CD4-positive, alpha-beta T cell treated with Interleukin-21 for 1 hour (primary cell): ENCODE measurements at regions not wholly inside any gene's neighbourhood (a gene's known extent, or its start where the extent isn't known, plus 50 kb on each side); places are given as distances from the start of the nearest gene placed in this dataset.
"Not testable (repeated sequence)": the region's sequence is repeated elsewhere in the genome, so short reads cannot be mapped to it uniquely, and the experiment has no call there.

ENCODE experiments used
- DNase-seq: peaks from one replicate; pipeline ENCODE4 v3.0.0-alpha.2; 2020

DNA sequence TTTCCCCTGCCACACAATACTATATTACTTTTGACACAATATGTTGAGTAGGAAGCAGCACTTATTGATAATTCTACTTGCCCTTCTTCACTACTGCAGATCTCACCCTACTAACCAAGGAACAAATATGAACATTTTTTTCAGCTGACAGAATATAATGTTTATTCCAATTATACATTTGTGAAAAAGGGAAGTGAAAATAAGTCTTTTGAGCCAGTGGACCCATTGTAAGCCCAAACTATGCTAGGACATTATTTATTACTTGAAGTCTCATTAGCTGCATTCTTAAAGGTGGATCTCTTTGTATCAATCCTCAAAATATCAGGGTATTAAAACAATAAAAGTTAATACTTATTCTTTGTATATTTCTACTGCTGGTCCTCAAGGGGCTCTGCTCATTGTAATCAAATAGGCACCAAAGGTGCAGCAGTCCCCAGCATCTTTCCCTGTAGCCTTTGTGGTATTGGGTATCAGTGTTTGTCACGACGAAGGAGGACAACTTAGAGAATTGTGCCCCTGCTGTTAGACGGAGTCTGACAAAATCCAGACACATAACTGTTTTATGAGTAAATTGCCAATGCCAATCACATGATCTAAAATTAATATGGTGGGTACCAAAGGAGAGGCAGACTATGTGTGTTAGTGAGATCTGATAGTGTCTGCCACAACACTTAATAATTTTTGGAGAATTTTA lies 453.5 kb upstream of the CDH9 start:
- DNase-seq: no peak

- DNase-seq: no peak
Measured at GRCh38 chr5:27491047-27491446, 452.7 kb upstream of the CDH9 start.

DNA sequence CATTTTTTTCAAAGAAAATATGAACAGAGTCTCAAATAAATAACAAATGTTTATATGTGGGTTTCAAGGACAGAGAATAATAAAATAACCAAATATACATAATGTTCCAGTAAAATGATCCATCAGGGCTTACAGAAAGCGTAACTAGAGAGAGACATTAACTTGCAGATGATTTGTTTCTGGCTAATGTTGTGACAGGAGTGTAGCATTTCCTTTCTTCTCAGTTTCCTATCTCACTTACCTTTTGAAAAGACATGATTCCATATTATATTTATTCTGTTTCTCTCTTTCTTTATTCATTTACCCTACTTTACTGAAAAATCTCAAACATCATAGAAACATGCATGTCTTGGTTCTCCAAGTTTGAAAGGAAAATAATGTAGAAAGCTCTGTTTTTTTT lies 451.3 kb upstream of the CDH9 start:
- no peak for DNase-seq

DNA sequence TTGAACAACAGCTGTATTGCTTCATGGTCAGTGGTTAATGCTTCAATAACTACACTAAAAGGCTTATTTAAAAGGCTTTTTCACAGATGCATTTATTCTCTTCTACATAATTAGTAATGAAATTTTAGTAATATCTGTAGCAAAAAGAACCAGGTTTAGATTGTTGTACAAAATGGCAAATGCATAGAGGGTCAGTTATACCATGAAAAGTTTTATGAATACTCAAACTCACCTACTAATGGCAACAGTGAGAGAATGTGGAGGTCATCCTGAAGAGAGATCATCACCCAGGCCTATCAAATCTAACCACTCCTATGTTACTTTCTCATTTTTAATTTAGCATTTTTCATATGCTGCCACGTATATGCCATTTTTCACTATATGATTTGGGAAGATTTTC lies 444.3 kb upstream of the CDH9 start:
- no peak for DNase-seq

- DNase-seq: no peak
Measured at GRCh38 chr5:27479859-27480258, 441.5 kb upstream of the CDH9 start.

DNA sequence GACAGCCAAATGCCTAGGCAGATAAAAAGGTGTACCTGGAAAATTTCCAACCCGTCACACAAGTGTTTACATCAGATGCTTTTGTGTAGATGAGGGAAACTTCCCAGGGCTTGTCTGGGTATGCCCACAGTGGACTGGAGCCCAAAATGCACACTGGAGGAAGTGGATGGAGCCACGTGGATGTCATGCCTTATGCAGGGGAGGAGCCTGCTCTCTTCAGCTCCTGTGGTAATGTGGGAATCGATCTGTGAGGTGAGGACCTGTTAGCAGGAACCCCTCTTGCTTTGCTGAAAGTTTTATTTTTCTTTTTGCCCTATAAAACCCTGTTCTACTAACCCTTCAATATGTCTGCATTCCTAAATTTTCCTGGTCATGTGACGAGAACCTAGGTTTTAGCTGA lies 439.2 kb upstream of the CDH9 start:
- no peak for DNase-seq

GRCh38 chr5:27476356-27476988 lies 438.1 kb upstream of the CDH9 start:
- no peak for DNase-seq

- no peak for DNase-seq
Measured at GRCh38 chr5:27475063-27475462, 436.7 kb upstream of the CDH9 start.

DNA sequence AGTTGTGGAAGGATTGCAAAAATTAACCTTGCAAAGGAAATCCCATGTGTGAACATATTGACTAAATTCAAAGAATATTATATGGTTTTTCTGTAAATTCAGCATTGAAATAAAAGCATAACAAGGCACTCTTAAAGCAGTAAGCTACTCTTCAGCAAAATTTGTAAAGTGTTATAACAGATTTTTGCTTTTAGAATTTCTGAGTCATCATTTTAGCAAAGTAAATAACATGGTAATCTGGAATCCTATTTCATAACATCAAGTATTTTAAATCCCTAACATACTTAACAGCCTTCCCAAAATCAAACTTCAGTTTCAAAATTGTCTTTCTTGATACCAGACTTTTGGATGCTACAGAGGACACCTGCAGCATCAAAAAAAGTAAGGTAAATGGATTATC lies 436.0 kb upstream of the CDH9 start:
- no peak for DNase-seq

DNA sequence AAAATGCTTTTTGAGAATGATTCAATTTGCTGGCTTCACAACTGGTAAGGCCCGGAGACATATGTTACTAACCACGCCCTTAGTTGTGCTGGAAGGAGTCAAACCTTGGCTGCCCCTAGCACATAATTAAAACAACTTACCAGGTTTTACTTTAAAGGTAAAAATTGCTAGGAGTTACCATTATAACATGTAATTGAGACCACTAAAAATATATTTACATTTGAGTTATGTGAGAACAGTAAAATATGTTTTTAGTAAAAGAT lies 435.6 kb upstream of the CDH9 start:
- no peak for DNase-seq

- no peak for DNase-seq
Measured at GRCh38 chr5:27473307-27474046, 435.1 kb upstream of the CDH9 start.

GRCh38 chr5:27472871-27473270 lies 434.5 kb upstream of the CDH9 start:
- no peak for DNase-seq

GRCh38 chr5:27472000-27472763 lies 433.8 kb upstream of the CDH9 start:
- no peak for DNase-seq

- DNase-seq: no peak
Measured at GRCh38 chr5:27466959-27467358, 428.6 kb upstream of the CDH9 start.

DNA sequence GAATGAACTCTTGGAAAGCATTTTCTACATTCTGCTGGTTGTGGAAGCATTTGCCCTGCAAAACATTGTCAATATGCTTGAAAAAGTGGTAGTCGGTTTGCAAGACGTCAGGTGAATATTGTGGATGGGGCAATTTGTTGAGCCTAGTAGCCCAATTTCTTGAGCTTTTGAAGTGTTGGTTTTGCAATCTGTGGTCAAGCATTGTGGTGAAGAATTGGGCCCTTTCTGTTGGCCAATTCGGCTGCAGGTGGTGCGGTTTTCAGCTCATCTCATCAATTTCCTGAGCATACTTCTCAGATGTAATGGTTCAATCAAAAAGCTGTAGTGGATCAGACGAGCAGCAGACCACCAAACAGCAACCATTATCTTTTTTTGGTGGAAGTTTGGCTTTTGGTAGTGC lies 426.8 kb upstream of the CDH9 start:
- DNase-seq: no peak

GRCh38 chr5:27463446-27464149 lies 425.2 kb upstream of the CDH9 start:
- DNase-seq: no peak

- no peak for DNase-seq
Measured at GRCh38 chr5:27462936-27463335, 424.6 kb upstream of the CDH9 start.

DNA sequence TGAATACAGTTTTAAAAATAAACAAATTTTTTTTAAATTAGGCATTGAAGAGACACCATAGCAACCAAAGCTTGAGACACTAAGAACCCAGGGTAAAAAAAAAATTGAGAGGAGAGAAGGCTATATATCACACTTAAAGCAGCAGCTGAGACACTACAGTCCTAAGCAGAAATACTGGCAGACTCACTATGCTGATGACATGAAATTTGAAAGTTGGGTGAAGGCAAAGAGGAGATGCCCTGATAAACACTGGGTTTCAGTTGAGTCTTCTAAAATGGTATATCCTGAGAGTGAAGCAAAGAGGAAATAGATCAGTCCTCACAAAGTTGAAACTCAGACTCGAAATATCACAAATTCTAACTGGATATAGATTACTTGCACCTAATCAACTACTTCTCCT lies 419.9 kb upstream of the CDH9 start:
- DNase-seq: no peak

DNA sequence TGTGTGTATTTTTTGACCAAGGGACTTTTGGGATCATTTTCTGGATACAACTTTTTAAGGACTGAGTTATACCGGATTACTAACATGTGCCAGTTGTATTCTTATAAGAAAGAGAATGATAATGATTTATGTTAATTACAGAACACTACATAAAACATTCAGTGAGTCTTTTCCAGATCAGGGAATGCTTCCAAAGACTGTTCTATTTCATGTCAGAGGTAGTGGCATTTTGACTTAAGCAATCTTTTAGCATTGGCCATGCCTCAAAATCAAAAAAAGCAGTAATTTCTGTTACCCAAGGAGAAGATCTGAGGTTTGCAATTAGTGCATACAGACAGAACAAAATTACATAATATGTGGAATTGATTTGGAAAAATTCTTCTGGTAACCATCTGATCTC lies 413.0 kb upstream of the CDH9 start:
- DNase-seq: no peak

DNA sequence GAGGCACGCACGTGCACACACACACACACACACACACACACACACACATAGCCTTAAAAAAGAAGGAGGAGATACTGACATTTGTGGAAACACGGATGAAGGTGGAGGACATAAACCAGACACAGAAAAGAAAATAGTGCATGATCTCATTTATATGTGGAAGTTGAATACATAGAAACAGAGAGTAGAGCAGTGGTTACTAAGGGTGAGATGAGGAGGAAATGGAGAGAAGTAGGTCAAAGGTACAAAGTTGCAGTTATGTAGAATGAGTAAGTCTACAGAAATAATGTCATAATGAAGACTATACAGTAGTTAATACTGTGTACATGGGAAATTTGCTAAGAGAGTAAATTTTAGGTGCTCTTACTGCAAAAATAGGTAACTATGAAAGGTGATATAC lies 412.2 kb upstream of the CDH9 start:
- no peak for DNase-seq

GRCh38 chr5:27439383-27439782 lies 401.0 kb upstream of the CDH9 start:
- not testable (repeated sequence) for DNase-seq

DNA sequence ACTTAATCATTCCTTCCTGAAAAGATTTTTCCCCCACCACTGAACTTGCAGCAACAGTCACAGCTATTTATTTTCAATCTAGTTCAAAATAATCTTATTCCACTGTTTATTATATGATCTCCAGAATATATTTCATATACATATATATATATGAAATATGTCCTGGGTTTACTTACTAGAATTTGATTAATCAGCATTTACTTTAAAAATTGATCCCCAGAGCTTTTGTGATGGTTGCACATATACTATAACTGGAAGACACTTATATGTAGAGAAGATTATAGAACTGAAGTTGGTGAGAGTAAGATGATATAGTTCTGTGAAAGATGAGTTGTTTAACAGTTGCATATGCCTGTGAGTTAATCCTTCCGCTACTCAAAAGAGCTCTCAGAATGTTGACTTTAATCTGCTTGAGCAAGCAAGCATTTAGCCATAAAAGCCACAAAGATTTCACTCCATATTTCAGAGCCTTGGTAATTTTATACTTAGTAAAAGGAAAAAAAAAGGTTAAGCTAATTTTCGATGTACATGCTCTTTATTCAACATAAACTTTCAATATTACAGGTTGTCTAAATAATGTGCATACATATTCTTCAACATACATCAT lies 399.3 kb upstream of the CDH9 start:
- no peak for DNase-seq

- DNase-seq: no peak
Measured at GRCh38 chr5:27434335-27434734, 395.9 kb upstream of the CDH9 start.
